HepG2 (cell line): ENCODE measurements at regions not wholly inside any gene's neighbourhood (a gene's known extent, or its start where the extent isn't known, plus 50 kb on each side); places are given as distances from the start of the nearest gene placed in this dataset.

Source experiments
- ATF6 ChIP-seq: sonication (generic); formaldehyde crosslinking; conservative IDR thresholded peaks from 2 replicates; pipeline ENCODE4 v1.4.0; 2020; ENCODE audit warnings: missing genetic modification reagents
- BCLAF1 ChIP-seq: fragments of 450-650 bp; IDR thresholded peaks from 2 replicates; pipeline ENCODE4 v1.6.1; 2017; ENCODE audit warnings: mild to moderate bottlenecking
- DNMT3B ChIP-seq: conservative IDR thresholded peaks from 2 replicates; pipeline ENCODE4 v1.6.1; 2016; ENCODE audit warnings: missing biosample characterization, control low read depth
- MAF1 ChIP-seq: sonication (generic); formaldehyde crosslinking; IDR thresholded peaks from 2 replicates; pipeline ENCODE4 v1.5.0; 2020; ENCODE audit warnings: missing genetic modification reagents, borderline replicate concordance
- NFE2L1 ChIP-seq: sonication (generic); formaldehyde crosslinking; IDR thresholded peaks from 2 replicates; pipeline ENCODE4 v1.4.0; 2020; ENCODE audit warnings: missing genetic modification reagents, mild to moderate bottlenecking, borderline replicate concordance
- TOPORS ChIP-seq: sonication (generic); formaldehyde crosslinking; IDR thresholded peaks from 2 replicates; pipeline ENCODE4 v1.8.0; 2023; ENCODE audit warnings: mild to moderate bottlenecking, missing genetic modification reagents
- ZNF280B ChIP-seq: sonication (generic); formaldehyde crosslinking; IDR thresholded peaks from 2 replicates; pipeline ENCODE4 v1.5.0; 2020; ENCODE audit warnings: missing genetic modification reagents, mild to moderate bottlenecking, borderline replicate concordance
- ZNF280D ChIP-seq: sonication (generic); formaldehyde crosslinking; IDR thresholded peaks from 2 replicates; pipeline ENCODE4 v1.5.1; 2020; ENCODE audit warnings: mild to moderate bottlenecking, missing genetic modification reagents
- ZNF337 ChIP-seq: sonication (generic); formaldehyde crosslinking; IDR thresholded peaks from 2 replicates; pipeline ENCODE4 v1.5.1; 2020; ENCODE audit warnings: missing genetic modification reagents, low read depth, mild to moderate bottlenecking, borderline replicate concordance
- ZNF746 ChIP-seq: sonication (generic); formaldehyde crosslinking; IDR thresholded peaks from 2 replicates; pipeline ENCODE4 v1.8.0; 2022; ENCODE audit warnings: mild to moderate bottlenecking, missing genetic modification reagents

- TF ChIP-seq ZNF280D (CRISPR knock-in tag) (no peak), ZNF746 (CRISPR knock-in tag) (no peak), NFE2L1 (CRISPR knock-in tag) (no peak), ATF6 (no peak), MAF1 (CRISPR knock-in tag) (no peak), DNMT3B (CRISPR knock-in tag) (no peak), ZNF280B (CRISPR knock-in tag) (no peak), BCLAF1 (no peak), ZNF337 (no peak), TOPORS (CRISPR knock-in tag) (no peak)
Measured at GRCh38 chr12:87270919-87271318, 758.3 kb downstream of the C12orf50 start (continued).
